GM23338 (cell line): ENCODE measurements at regions not wholly inside any gene's neighbourhood (a gene's known extent, or its start where the extent isn't known, plus 50 kb on each side); places are given as distances from the start of the nearest gene placed in this dataset.

Experiments used
- ATAC-seq: fragments of 200-7000 bp; cut with Tn5 transposase; 3 replicates; pipeline ENCODE4 v1.9.1; 2020
- DNase-seq: peaks from one replicate; pipeline ENCODE4 v3.0.0-alpha.2; 2015; ENCODE audit warnings: low spot score
- H2AFZ ChIP-seq: fragments of 200-600 bp; sonication (generic); 2 replicates; pipeline ENCODE4 v1.8.0; 2016; ENCODE audit warnings: antibody characterized with exemption, mild to moderate bottlenecking, moderate library complexity
- H3F3A ChIP-seq: fragments of 200-600 bp; sonication (generic); replicated peaks from 2 replicates; pipeline ENCODE4 v1.8.0; 2017; ENCODE audit warnings: antibody characterized with exemption, mixed run types, low read depth
- H3K27ac ChIP-seq: fragments of 200-600 bp; sonication (generic); 2 replicates; pipeline ENCODE4 v1.6.1; 2016; ENCODE audit warnings: low read depth
- H3K27me3 ChIP-seq: fragments of 200-600 bp; sonication (generic); 2 replicates; pipeline ENCODE4 v1.8.0; 2016; ENCODE audit warnings: mild to moderate bottlenecking, mixed run types, moderate library complexity; ENCODE audit not compliant: insufficient read depth
- H3K36me3 ChIP-seq: fragments of 200-600 bp; sonication (generic); 2 replicates; pipeline ENCODE4 v1.8.0; 2016; ENCODE audit warnings: mild to moderate bottlenecking; ENCODE audit not compliant: insufficient read depth
- H3K4me1 ChIP-seq: fragments of 200-600 bp; sonication (generic); 2 replicates; pipeline ENCODE4 v1.8.0; 2016; ENCODE audit warnings: mild to moderate bottlenecking, moderate library complexity; ENCODE audit not compliant: insufficient read depth
- H3K4me2 ChIP-seq: fragments of 200-600 bp; sonication (generic); 2 replicates; pipeline ENCODE4 v1.7.1; 2017; ENCODE audit warnings: mixed run types
- H3K4me3 ChIP-seq: fragments of 200-600 bp; sonication (generic); 2 replicates; pipeline ENCODE4 v1.6.1; 2016; ENCODE audit warnings: mixed run types
- H3K79me2 ChIP-seq: fragments of 200-600 bp; sonication (generic); replicated peaks from 2 replicates; pipeline ENCODE4 v1.8.0; 2017; ENCODE audit warnings: mild to moderate bottlenecking; ENCODE audit not compliant: insufficient read depth
- H3K9me2 ChIP-seq: fragments of 200-600 bp; sonication (generic); 2 replicates; pipeline ENCODE4 v1.8.0; 2017; ENCODE audit not compliant: insufficient read depth
- H4K20me1 ChIP-seq: fragments of 200-600 bp; sonication (generic); replicated peaks from 2 replicates; pipeline ENCODE4 v1.8.0; 2017; ENCODE audit warnings: mild to moderate bottlenecking; ENCODE audit not compliant: insufficient read depth
- H3K27ac Mint-ChIP-seq: 2 replicates; pipeline ENCODE4 v1.8.0; 2020; ENCODE audit warnings: inconsistent platforms, mild to moderate bottlenecking, moderate library complexity, mixed read lengths
- H3K27me3 Mint-ChIP-seq: 3 replicates; pipeline ENCODE4 v1.8.0; 2022; ENCODE audit warnings: low read depth, mild to moderate bottlenecking, moderate library complexity, mixed read lengths, inconsistent platforms; ENCODE audit not compliant: insufficient read depth, poor library complexity
- H3K36me3 Mint-ChIP-seq: 3 replicates; pipeline ENCODE4 v1.8.0; 2021; ENCODE audit warnings: low read depth, mild to moderate bottlenecking, inconsistent platforms, moderate library complexity, mixed read lengths
- H3K4me1 Mint-ChIP-seq: 3 replicates; pipeline ENCODE4 v1.8.0; 2020; ENCODE audit warnings: mild to moderate bottlenecking, inconsistent platforms, mixed read lengths
- H3K4me3 Mint-ChIP-seq: 3 replicates; pipeline ENCODE4 v1.8.0; 2021; ENCODE audit warnings: moderate library complexity, mild to moderate bottlenecking, inconsistent platforms, mixed read lengths
- H3K9me3 Mint-ChIP-seq: 3 replicates; pipeline ENCODE4 v1.8.0; 2020; ENCODE audit warnings: moderate library complexity, mild to moderate bottlenecking, inconsistent platforms, mixed read lengths
- EZH2 ChIP-seq: fragments of 200-600 bp; sonication (generic); IDR thresholded peaks from one replicate; pipeline ENCODE4 v1.8.0; 2017; ENCODE audit warnings: antibody characterized with exemption, mild to moderate bottlenecking, low read depth; ENCODE audit not compliant: unreplicated experiment
- JUNB ChIP-seq: IDR thresholded peaks from one replicate; pipeline ENCODE4 v1.6.1; 2016; ENCODE audit warnings: antibody characterized with exemption; ENCODE audit not compliant: unreplicated experiment
- POLR2AphosphoS5 ChIP-seq: IDR thresholded peaks from 2 replicates; pipeline ENCODE4 v1.6.1; 2016; ENCODE audit warnings: antibody characterized with exemption, low read depth
- REST ChIP-seq: IDR thresholded peaks from one replicate; pipeline ENCODE4 v1.6.1; 2018; ENCODE audit warnings: antibody characterized with exemption; ENCODE audit not compliant: unreplicated experiment
- STAT1 ChIP-seq: IDR thresholded peaks from one replicate; pipeline ENCODE4 v1.6.1; 2016; ENCODE audit warnings: antibody characterized with exemption; ENCODE audit not compliant: unreplicated experiment
- ZNF114 ChIP-seq: fragments of 250-450 bp; sonication (Bioruptor Pico); IDR thresholded peaks from 2 replicates; pipeline ENCODE4 v1.5.0; 2020; ENCODE audit warnings: mild to moderate bottlenecking, moderate library complexity
- TF ChIP-seq, protein P1 (sequence below): fragments of 250-450 bp; sonication (Bioruptor Pico); IDR thresholded peaks from 2 replicates; pipeline ENCODE4 v1.5.0; 2020; ENCODE audit warnings: mild to moderate bottlenecking, moderate library complexity

DNA sequence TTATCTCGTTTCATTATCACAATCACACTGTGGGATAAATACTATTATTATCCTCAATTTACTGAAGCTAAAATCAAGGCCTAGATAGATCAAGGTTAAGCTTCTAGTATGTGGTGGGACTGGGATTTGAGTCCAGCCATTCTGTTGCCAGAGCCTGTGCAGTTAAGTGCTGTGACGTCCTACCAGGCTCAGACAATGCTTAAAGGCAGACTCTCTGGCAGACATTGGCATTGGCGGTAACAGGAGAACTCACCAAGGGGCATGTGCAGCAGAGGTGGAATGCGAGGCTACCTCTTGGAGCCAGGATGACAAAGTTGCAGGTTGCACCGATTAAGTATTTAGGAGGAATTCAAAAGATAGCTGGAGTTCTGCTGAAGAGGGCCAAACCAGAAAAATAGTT, 155.6 kb upstream of the IFNG-AS1 start (continued):
- TF ChIP-seq, protein P1, sequence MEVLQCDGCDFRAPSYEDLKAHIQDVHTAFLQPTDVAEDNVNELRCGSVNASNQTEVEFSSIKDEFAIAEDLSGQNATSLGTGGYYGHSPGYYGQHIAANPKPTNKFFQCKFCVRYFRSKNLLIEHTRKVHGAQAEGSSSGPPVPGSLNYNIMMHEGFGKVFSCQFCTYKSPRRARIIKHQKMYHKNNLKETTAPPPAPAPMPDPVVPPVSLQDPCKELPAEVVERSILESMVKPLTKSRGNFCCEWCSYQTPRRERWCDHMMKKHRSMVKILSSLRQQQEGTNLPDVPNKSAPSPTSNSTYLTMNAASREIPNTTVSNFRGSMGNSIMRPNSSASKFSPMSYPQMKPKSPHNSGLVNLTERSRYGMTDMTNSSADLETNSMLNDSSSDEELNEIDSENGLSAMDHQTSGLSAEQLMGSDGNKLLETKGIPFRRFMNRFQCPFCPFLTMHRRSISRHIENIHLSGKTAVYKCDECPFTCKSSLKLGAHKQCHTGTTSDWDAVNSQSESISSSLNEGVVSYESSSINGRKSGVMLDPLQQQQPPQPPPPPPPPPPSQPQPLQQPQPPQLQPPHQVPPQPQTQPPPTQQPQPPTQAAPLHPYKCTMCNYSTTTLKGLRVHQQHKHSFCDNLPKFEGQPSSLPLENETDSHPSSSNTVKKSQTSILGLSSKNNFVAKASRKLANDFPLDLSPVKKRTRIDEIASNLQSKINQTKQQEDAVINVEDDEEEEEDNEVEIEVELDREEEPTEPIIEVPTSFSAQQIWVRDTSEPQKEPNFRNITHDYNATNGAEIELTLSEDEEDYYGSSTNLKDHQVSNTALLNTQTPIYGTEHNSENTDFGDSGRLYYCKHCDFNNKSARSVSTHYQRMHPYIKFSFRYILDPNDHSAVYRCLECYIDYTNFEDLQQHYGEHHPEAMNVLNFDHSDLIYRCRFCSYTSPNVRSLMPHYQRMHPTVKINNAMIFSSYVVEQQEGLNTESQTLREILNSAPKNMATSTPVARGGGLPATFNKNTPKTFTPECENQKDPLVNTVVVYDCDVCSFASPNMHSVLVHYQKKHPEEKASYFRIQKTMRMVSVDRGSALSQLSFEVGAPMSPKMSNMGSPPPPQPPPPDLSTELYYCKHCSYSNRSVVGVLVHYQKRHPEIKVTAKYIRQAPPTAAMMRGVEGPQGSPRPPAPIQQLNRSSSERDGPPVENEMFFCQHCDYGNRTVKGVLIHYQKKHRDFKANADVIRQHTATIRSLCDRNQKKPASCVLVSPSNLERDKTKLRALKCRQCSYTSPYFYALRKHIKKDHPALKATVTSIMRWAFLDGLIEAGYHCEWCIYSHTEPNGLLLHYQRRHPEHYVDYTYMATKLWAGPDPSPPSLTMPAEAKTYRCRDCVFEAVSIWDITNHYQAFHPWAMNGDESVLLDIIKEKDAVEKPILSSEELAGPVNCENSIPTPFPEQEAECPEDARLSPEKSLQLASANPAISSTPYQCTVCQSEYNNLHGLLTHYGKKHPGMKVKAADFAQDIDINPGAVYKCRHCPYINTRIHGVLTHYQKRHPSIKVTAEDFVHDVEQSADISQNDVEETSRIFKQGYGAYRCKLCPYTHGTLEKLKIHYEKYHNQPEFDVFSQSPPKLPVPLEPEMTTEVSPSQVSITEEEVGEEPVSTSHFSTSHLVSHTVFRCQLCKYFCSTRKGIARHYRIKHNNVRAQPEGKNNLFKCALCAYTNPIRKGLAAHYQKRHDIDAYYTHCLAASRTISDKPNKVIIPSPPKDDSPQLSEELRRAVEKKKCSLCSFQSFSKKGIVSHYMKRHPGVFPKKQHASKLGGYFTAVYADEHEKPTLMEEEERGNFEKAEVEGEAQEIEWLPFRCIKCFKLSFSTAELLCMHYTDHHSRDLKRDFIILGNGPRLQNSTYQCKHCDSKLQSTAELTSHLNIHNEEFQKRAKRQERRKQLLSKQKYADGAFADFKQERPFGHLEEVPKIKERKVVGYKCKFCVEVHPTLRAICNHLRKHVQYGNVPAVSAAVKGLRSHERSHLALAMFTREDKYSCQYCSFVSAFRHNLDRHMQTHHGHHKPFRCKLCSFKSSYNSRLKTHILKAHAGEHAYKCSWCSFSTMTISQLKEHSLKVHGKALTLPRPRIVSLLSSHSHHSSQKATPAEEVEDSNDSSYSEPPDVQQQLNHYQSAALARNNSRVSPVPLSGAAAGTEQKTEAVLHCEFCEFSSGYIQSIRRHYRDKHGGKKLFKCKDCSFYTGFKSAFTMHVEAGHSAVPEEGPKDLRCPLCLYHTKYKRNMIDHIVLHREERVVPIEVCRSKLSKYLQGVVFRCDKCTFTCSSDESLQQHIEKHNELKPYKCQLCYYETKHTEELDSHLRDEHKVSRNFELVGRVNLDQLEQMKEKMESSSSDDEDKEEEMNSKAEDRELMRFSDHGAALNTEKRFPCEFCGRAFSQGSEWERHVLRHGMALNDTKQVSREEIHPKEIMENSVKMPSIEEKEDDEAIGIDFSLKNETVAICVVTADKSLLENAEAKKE (CRISPR knock-in tag) = no peak
- no peak for TF ChIP-seq EZH2

GRCh38 chr12:67837876-67838275, 151.4 kb upstream of the IFNG-AS1 start:
- Mint-ChIP-seq H3K4me3 (no peak overlapping the region), H3K27ac (no peak overlapping the region), H3K36me3 (no peaks in the 10 kb centered on the region), H3K4me1 (no peaks in the 10 kb centered on the region), H3K27me3 (peaks cover 1% of the 10 kb centered on the region), H3K9me3 (peaks cover 13% of the 10 kb centered on the region)
- no peaks in the 10 kb centered on the region for H3F3A ChIP-seq
- DNase-seq = no peak
- no peaks in the 10 kb centered on the region for H3K36me3 ChIP-seq
- TF ChIP-seq REST (no peak), POLR2AphosphoS5 (no peak), ZNF114 (CRISPR knock-in tag) (no peak), JUNB (no peak), EZH2 (no peak), STAT1 (no peak)
- no peak overlapping the region for H3K4me2 ChIP-seq
- no peaks in the 10 kb centered on the region for H3K4me1 ChIP-seq
- no peak overlapping the region for H3K27ac ChIP-seq
- ATAC-seq = no peak
- H3K4me3 ChIP-seq = no peak overlapping the region
- H3K9me2 ChIP-seq = 0 out of 2 replicates have a peak, but pooled peaks cover 4% of the 10 kb centered on the region
- no peaks in the 10 kb centered on the region for H3K27me3 ChIP-seq
- no peak overlapping the region for H2AFZ ChIP-seq
- H4K20me1 ChIP-seq = no peaks in the 10 kb centered on the region
- H3K79me2 ChIP-seq = no peaks in the 10 kb centered on the region
